Ectodermal cell (in vitro differentiated cells): ENCODE measurements at regions not wholly inside any gene's neighbourhood (a gene's known extent, or its start where the extent isn't known, plus 50 kb on each side); places are given as distances from the start of the nearest gene placed in this dataset.

Experiments used
- H3K27ac ChIP-seq: 2 replicates; pipeline ENCODE4 v1.7.0; 2013; ENCODE audit warnings: mild to moderate bottlenecking, low read depth, low read length; ENCODE audit not compliant: insufficient read depth, poor library complexity, severe bottlenecking
- H3K27me3 ChIP-seq: 2 replicates; pipeline ENCODE4 v1.7.0; 2013; ENCODE audit warnings: mild to moderate bottlenecking, low read length; ENCODE audit not compliant: insufficient read depth, control insufficient read depth, poor library complexity, severe bottlenecking
- H3K36me3 ChIP-seq: one replicate; pipeline ENCODE4 v1.7.0; 2013; ENCODE audit warnings: low read length; ENCODE audit not compliant: control insufficient read depth, insufficient read depth
- H3K4me1 ChIP-seq: one replicate; pipeline ENCODE4 v1.7.0; 2013; ENCODE audit warnings: low read length; ENCODE audit not compliant: control insufficient read depth, insufficient read depth
- H3K4me3 ChIP-seq: 2 replicates; pipeline ENCODE4 v1.7.0; 2013; ENCODE audit warnings: low read depth, low read length, control low read depth; ENCODE audit not compliant: insufficient read depth
- H3K9me3 ChIP-seq: 2 replicates; pipeline ENCODE4 v1.7.0; 2013; ENCODE audit warnings: mild to moderate bottlenecking, low read length, moderate library complexity; ENCODE audit not compliant: control insufficient read depth
- WGBS, 2 experiments: methylation state at CpG; one replicate each; pipeline ENCODE4 v1.1.7; 2013; ENCODE audit warnings: missing lambda C conversion rate in 2 of 2; 5-methylcytosine and 5-hydroxymethylcytosine counted together

- 94 to 97% methylated on average over 6 of the region's 6 CpGs for WGBS, 2 experiments
- Histone ChIP-seq H3K27ac (no peak overlapping the region), H3K4me1 (peaks cover 6% of the 10 kb centered on the region), H3K4me3 (no peak overlapping the region), H3K36me3 (no peaks in the 10 kb centered on the region), H3K9me3 (no peaks in the 10 kb centered on the region), H3K27me3 (no peaks in the 10 kb centered on the region)
Observed at GRCh38 chr16:26342621-26343020, 650.9 kb downstream of the HS3ST4 start.

DNA sequence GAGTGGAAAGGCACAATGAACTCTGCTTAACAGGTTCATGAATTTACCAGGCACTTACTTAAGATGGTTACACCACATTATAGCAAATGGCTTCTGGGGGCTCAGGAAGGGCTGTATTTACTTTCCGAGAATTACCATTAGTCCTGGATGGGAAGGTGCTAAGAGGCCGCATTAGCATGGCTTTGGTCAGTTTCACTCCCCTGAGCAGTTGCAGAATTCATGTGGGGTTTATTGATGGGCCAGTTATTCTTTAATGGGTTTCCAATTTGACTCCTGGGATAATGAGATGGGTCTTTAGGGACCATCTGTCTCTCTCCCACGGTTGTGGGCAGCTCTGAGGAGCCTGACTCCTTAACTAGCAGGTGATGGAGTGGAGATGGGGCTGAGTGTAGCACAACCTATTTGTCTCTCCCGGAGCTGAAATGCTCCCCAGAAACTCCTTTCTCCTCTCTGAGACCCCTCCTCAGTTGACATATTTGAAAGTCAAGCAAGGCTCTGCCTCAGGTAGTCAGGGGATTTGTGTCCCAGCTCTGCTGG lies 652.5 kb downstream of the HS3ST4 start:
- Histone ChIP-seq H3K27me3 (no peaks in the 10 kb centered on the region), H3K4me3 (no peak overlapping the region), H3K27ac (no peak overlapping the region), H3K4me1 (no peaks in the 10 kb centered on the region), H3K36me3 (no peaks in the 10 kb centered on the region), H3K9me3 (no peaks in the 10 kb centered on the region)
- 91 to 94% methylated on average over 4 of the region's 4 CpGs for WGBS, 2 experiments

- Histone ChIP-seq H3K36me3 (no peaks in the 10 kb centered on the region), H3K4me3 (no peak overlapping the region), H3K27ac (no peak overlapping the region), H3K4me1 (no peaks in the 10 kb centered on the region), H3K27me3 (no peaks in the 10 kb centered on the region), H3K9me3 (no peaks in the 10 kb centered on the region)
- WGBS, 2 experiments = 93 to 94% methylated on average over 5 of the region's 5 CpGs
Observed at GRCh38 chr16:26344976-26345375, 653.2 kb downstream of the HS3ST4 start.

- H3K27ac ChIP-seq = no peak overlapping the region
- no peak overlapping the region for H3K4me3 ChIP-seq
- no peaks in the 10 kb centered on the region for H3K4me1 ChIP-seq
- WGBS, 2 experiments = 70 to 72% methylated on average over 4 of the region's 4 CpGs
- H3K36me3 ChIP-seq = no peaks in the 10 kb centered on the region
- H3K9me3 ChIP-seq = no peaks in the 10 kb centered on the region
- H3K27me3 ChIP-seq = no peaks in the 10 kb centered on the region
Observed at GRCh38 chr16:26345966-26346365, 654.2 kb downstream of the HS3ST4 start.

GRCh38 chr16:26348095-26348494 lies 656.3 kb downstream of the HS3ST4 start:
- no peaks in the 10 kb centered on the region for H3K27me3 ChIP-seq
- H3K4me1 ChIP-seq = no peaks in the 10 kb centered on the region
- H3K9me3 ChIP-seq = no peaks in the 10 kb centered on the region
- H3K27ac ChIP-seq = no peak overlapping the region
- no peaks in the 10 kb centered on the region for H3K36me3 ChIP-seq
- H3K4me3 ChIP-seq = no peak overlapping the region
- 94 to 95% methylated on average over 10 of the region's 10 CpGs for whole genome bisulfite sequencing, 2 experiments

DNA sequence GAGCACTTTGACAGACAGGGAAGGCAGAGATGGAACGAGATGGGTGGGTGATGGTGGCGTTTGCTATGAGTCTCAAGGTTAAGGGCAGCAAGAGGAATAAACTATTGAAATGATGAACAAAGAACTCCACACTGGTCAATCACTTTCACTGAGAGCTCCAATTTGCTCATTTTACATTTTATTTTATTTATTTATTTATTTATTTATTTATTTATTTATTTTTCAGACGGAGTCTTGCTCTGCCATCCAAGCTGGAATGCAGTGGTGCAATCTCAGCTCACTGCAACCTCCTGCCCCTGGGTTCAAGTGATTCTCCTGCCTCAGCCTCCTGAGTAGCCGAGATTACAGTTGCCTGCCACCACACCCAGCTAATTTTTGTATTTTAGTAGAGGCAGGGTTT lies 669.1 kb downstream of the HS3ST4 start:
- no peaks in the 10 kb centered on the region for H3K27me3 ChIP-seq
- H3K27ac ChIP-seq = no peak overlapping the region
- no peaks in the 10 kb centered on the region for H3K36me3 ChIP-seq
- H3K4me3 ChIP-seq = no peak overlapping the region
- WGBS, 2 experiments = 88 to 96% methylated on average over 4 of the region's 4 CpGs
- H3K9me3 ChIP-seq = no peaks in the 10 kb centered on the region
- peaks cover 5% of the 10 kb centered on the region for H3K4me1 ChIP-seq

DNA sequence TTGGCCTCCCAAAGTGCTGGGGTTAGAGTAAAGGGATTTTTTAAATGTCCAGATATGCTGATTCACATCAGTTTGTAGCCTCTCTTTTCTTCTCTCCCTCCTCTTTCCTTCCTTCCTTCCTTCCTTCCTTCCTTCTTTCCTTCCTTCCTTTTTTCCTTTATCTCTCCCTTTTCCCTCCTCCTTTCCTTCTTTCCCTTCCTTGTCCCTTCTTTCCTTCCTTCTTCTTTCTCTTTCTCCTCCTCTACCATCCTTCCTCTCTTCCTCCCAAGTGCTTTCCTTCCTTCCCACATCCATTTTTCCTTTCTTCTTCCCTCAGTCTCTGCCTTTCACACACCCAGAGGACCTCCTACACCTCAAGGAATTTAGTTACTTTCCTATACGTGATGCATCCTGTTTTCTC lies 671.8 kb downstream of the HS3ST4 start:
- Histone ChIP-seq H3K9me3 (no peaks in the 10 kb centered on the region), H3K27me3 (no peaks in the 10 kb centered on the region), H3K4me3 (no peak overlapping the region), H3K27ac (no peak overlapping the region), H3K4me1 (peaks cover 5% of the 10 kb centered on the region), H3K36me3 (no peaks in the 10 kb centered on the region)
- 84 to 94% methylated on average over 1 of the region's 1 CpG for WGBS, 2 experiments

GRCh38 chr16:26365161-26365940 lies 673.6 kb downstream of the HS3ST4 start:
- Histone ChIP-seq H3K36me3 (no peaks in the 10 kb centered on the region), H3K9me3 (no peaks in the 10 kb centered on the region), H3K27me3 (no peaks in the 10 kb centered on the region), H3K4me3 (no peak overlapping the region), H3K27ac (no peak overlapping the region), H3K4me1 (peaks cover 5% of the 10 kb centered on the region)
- 65 to 69% methylated on average over 7 to 8 of the region's 8 CpGs for WGBS, 2 experiments

DNA sequence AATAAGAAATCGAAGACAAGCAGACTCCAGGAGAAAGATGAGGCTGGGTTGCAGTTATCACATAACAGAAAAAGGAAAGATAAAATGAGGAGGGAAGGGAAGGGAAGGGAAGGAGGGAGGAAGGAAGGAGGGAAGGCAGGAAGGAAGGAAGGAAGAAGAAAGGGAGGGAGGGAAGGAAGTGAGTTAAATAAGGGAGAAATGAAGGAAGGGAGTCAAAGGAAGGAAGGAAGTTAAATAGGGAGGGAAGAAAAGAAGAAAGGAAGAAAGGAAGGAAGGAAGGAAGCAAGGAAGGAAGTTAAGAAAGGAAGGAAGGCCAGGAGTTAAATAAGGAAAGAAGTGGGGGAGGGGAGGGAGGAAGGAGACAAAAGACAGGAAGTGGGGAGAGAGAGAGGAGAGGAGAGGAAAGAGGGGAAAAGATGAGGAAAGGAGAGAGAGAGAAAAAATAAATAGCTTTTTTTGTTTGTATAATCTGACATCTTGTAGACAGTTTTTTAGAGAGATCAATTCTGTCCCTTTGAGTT lies 679.6 kb downstream of the HS3ST4 start:
- Histone ChIP-seq H3K27ac (no peak overlapping the region), H3K4me3 (no peak overlapping the region), H3K27me3 (no peaks in the 10 kb centered on the region), H3K36me3 (no peaks in the 10 kb centered on the region), H3K4me1 (no peaks in the 10 kb centered on the region), H3K9me3 (no peaks in the 10 kb centered on the region)
- WGBS, 2 experiments = 92 to 100% methylated on average over 1 of the region's 1 CpG

- no peaks in the 10 kb centered on the region for H3K4me1 ChIP-seq
- no peaks in the 10 kb centered on the region for H3K27me3 ChIP-seq
- no peak overlapping the region for H3K4me3 ChIP-seq
- no peaks in the 10 kb centered on the region for H3K36me3 ChIP-seq
- no peaks in the 10 kb centered on the region for H3K9me3 ChIP-seq
- no peak overlapping the region for H3K27ac ChIP-seq
- 80 to 81% methylated on average over 4 of the region's 4 CpGs for WGBS, 2 experiments
Observed at GRCh38 chr16:26374279-26374925, 682.6 kb downstream of the HS3ST4 start.
